EH (cell line): ENCODE measurements at regions not wholly inside any gene's neighbourhood (a gene's known extent, or its start where the extent isn't known, plus 50 kb on each side); places are given as distances from the start of the nearest gene placed in this dataset.

Experiments
- DNase-seq: peaks from one replicate; pipeline ENCODE4 v3.0.0-alpha.2; 2015; ENCODE audit warnings: low read depth

- no peak for DNase-seq
Observed at GRCh38 chr4:126775485-126776106, 857.2 kb upstream of the INTU start.

- peak; percentile 18 for DNase-seq
Observed at GRCh38 chr4:126776361-126776760, 856.4 kb upstream of the INTU start.

- peak; percentile 90 for DNase-seq
Observed at GRCh38 chr4:126777649-126778048, 855.1 kb upstream of the INTU start.

- DNase-seq, result peak; percentile 90
Observed at GRCh38 chr4:126778348-126778747, 854.4 kb upstream of the INTU start.

- DNase-seq, result no peak
Observed at GRCh38 chr4:126779001-126779400, 853.8 kb upstream of the INTU start.

- DNase-seq, result peak; percentile 43
Observed at GRCh38 chr4:126779436-126780166, 853.2 kb upstream of the INTU start.

GRCh38 chr4:126783191-126783590 lies 849.6 kb upstream of the INTU start:
- no peak for DNase-seq

GRCh38 chr4:126784966-126785580 lies 847.7 kb upstream of the INTU start:
- DNase-seq, result peak; percentile 43

- DNase-seq, result peak; percentile 41
Observed at GRCh38 chr4:126790633-126791032, 842.1 kb upstream of the INTU start.

- DNase-seq, result peak; percentile 65
Observed at GRCh38 chr4:126794363-126794762, 838.4 kb upstream of the INTU start.

GRCh38 chr4:126798214-126798613 lies 834.5 kb upstream of the INTU start:
- no peak for DNase-seq

GRCh38 chr4:126799416-126799815 lies 833.3 kb upstream of the INTU start:
- no peak for DNase-seq

GRCh38 chr4:126799971-126800574 lies 832.7 kb upstream of the INTU start:
- peak; percentile 69 for DNase-seq

- peak; percentile 60 for DNase-seq
Observed at GRCh38 chr4:126800575-126801141, 832.1 kb upstream of the INTU start.

GRCh38 chr4:126807132-126807531 lies 825.6 kb upstream of the INTU start:
- DNase-seq, result peak; percentile 76

- DNase-seq, result no peak
Observed at GRCh38 chr4:126812076-126812475, 820.7 kb upstream of the INTU start.

GRCh38 chr4:126820631-126821030 lies 812.1 kb upstream of the INTU start:
- DNase-seq, result no peak

GRCh38 chr4:126821152-126821551 lies 811.6 kb upstream of the INTU start:
- no peak for DNase-seq

- DNase-seq, result no peak
Observed at GRCh38 chr4:126825083-126825482, 807.7 kb upstream of the INTU start.

- DNase-seq, result no peak
Observed at GRCh38 chr4:126827669-126828068, 805.1 kb upstream of the INTU start.

GRCh38 chr4:126834854-126835253 lies 797.9 kb upstream of the INTU start:
- no peak for DNase-seq

- DNase-seq, result peak; percentile 79
Observed at GRCh38 chr4:126838941-126839679, 793.6 kb upstream of the INTU start.
